ENCODE measurements at regions not wholly inside any gene's neighbourhood (a gene's known extent, or its start where the extent isn't known, plus 50 kb on each side); places are given as distances from the start of the nearest gene placed in this dataset.

DNA sequence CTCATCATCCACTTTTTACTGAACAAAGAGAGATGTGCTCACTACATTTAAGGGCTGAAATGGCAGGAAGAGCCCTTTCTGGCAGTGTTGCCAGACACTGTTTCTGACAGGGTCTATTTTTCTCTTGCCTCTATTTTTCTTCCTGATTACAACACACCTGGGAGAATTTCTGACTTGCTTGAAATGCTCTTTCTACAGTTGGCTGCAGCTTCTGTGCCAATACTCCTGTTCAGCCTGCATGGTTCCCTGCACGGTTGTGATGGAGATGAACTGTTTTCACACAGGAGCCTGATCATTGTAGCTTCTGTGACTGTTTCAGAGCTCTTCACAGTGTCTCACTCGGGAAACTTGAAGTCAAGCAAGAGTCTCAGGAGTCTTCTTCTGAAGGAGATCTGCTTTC lies 83.0 kb upstream of the DLG1 start:
- no peak for TF ChIP-seq POLR2A (IDR thresholded peaks at IDR 0.05; ENCODE audit: low read length)
- no peak for TF ChIP-seq GATA1 (IDR thresholded peaks at IDR 0.05; ENCODE audit: low read depth, low read length)

Data from erythroblast (primary cell).